ENCODE measurements at regions not wholly inside any gene's neighbourhood (a gene's known extent, or its start where the extent isn't known, plus 50 kb on each side); places are given as distances from the start of the nearest gene placed in this dataset.

DNA sequence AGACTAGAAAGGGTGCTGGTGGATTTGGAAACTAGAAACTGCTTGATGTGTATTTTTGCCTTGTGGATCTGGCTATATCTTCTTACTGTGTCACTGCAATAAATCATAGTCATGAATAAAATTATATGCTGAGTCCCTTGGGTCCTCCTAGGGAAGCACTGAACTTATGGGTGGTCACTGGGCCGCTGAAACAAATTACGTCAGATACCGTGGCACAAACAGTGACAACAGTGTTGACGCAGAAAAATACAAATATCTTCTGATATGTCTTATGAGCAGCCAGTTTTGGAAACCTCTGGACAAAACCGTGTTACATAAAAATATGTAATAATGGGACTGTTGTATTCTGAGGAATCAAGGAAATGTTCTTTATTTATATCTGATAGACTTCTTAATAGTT lies 260.1 kb upstream of the SORCS1 start:
- no peak for TF ChIP-seq CTCF (conservative IDR thresholded peaks at IDR 0.05; ENCODE audit: low read depth, low read length)
- TF ChIP-seq EZH2 (IDR thresholded peaks at IDR 0.05; ENCODE audit: low read length, unreplicated experiment): no peak
